ENCODE measurements at regions not wholly inside any gene's neighbourhood (a gene's known extent, or its start where the extent isn't known, plus 50 kb on each side); places are given as distances from the start of the nearest gene placed in this dataset.
"Not testable (repeated sequence)": the region's sequence is repeated elsewhere in the genome, so short reads cannot be mapped to it uniquely, and the experiment has no call there.

DNA sequence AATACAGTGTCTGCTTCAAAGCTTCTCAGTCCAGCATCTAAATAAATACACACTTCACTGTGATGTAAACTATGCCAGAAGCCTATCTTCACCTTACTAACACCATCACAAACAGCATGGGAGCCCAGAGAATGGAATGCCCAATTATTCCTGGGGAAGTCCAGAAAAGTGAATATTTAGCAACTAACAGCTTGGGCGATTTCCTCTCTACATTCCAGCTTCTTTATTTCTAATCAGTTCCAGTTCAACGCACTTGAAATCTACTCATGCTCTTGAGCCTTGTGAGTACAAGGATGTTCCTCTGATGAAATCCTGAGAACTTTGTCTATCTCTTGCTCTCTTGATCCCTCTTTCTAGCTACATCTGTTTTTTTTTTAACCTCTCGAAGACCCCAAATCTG, 100.4 kb upstream of the C9orf72 start:
- no peak for DNase-seq (ENCODE audit: low read depth)

DNA sequence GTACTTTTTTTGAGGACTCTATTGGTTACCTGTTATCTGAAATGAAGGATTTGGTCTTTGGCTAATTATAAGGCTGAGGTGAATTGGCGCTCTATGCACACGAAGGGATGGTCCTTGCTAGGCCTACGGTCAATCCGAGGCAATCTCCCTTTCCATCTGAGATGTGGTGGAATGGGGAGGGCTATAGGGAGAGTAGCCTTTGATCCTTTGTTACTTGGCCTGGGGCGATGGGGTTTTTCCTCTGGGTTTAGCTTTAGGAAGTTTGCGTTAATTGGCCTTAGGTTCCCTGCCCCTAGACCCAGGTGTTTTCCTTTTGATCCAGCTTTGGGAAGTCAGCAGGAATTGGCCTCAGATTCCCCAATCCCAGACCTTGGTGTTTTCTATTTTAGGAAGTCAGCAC, 102.1 kb upstream of the C9orf72 start:
- DNase-seq (ENCODE audit: low read depth): no peak

DNA sequence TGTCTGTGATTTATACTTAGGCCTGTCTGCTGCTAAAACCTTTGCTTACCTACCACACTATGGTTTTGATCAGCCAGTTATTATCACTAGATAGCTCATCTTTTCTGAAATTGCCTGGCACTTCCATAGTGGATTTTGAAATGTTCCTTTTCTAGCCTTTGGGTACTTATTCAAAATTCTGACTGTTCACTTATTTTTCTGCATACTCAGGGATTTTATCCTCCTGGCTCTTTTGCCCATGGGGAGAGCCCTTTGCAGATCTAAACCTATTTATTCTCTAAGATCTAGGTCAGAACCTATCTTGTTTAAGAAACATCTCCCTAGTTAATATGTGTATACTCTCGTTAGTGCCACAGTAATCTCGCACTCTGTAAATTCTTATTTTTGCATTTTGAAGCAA, 103.5 kb upstream of the C9orf72 start:
- no peak for DNase-seq (ENCODE audit: low read depth)

DNA sequence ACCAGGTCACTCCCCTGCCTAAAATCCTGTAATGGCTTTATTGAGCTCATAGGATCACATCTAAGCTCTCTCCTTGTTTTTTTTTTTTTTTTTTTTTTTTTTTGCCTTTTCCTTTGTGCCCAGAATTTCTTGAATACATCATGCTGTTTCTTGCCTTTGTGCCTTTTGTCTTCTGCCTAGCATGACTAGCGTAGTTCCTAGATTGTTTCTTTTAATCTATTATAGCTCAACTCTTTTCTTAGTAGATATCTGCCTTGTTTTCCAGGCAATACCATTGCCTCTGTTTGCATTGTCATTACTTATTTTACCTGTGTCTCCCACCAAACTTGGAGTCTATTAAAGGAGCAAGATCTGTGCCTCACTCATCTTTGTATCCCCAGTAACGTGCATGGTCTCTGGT, 106.1 kb upstream of the C9orf72 start:
- no peak for DNase-seq (ENCODE audit: low read depth)

DNA sequence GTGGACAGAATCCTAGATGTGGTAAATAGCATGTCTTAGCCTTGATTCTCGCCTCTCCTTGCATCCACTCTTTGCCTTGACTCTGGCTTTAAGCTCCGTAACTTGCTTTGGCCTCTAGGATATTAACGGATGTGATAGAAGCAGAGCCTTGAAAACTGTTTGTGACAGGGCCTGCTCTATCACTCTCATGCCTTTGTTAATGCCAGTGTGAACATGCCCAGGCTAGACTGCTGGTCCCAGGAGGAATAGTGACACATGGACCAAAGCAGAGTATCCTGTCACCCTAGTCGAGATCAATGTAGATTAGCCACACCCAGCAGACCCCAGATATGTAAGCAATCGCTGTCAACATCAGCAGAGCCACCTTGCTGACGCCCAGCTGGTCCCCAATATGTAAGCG, 109.9 kb upstream of the C9orf72 start:
- DNase-seq (ENCODE audit: low read depth): no peak

DNA sequence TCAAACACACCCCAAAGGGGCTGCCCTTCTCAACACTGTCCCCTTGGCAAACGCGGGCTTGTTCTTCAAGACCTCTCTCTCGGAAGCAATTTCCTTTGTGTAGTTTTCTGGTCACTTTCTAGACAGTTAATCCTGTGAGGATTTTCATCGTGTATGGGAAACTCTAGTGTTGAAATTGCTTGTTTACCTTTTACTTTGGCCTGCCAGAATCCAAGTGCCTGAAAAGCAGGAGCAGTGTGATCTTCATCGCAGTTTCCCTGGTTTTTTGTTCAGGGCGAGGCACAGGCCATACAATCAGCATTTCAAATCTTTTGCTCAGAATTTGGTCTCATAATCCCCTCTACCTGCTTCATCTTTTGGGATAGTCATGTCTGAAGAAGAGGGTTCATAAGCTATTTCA, 115.7 kb upstream of the C9orf72 start:
- DNase-seq (ENCODE audit: low read depth): no peak

DNA sequence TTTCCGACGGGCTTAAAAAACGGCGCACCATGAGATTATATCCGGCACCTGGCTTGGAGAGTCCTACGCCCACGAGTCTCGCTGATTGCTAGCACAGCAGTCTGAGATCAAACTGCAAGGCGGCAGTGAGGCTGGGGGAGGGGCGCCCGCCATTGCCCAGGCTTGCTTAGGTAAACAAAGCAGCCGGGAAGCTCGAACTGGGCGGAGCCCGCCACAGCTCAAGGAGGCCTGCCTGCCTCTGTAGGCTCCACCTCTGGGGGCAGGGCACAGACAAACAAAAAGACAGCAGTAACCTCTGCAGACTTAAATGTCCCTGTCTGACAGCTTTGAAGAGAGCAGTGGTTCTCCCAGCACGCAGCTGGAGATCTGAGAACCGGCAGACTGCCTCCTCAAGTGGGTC, 117.5 kb upstream of the C9orf72 start:
- not testable (repeated sequence) for DNase-seq (ENCODE audit: low read depth)

DNA sequence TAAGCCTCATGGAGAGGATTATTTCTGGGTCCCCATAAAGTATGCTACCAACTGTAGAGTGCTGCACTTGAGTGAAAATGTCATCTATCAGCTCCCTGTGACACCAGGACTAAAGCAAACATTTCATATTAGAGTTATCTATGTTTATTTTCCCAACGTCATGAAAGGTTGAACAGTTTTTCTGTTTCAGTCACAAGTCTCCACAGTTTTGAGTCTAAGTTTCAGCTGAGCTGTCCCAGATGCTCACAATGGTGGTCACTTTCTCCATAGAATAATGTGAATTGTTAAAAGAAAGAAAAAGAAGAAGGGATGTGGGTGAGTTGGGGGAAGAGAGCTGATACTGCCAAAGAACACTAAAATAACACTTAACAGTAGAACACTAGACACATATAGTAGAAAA, 126.3 kb upstream of the C9orf72 start:
- DNase-seq (ENCODE audit: low read depth): no peak

DNA sequence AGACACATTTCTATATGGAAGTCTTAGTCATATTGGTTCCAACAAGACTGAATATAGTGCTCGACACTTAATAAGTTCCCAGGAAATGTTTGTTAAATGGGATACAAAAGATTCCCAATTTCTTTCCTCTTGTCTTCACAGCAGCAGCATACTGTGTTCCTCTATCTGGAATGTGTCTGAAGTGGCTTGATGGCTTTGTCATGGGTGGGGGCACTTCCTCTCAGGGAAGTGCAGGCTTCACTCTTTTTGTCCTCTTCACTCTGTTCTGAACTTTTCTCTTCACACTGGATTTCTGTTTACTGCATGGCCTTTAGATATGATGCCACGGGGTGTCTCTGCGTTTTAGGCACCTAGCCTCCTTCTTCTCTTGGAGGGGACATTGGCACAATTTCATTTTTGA, 127.7 kb upstream of the C9orf72 start:
- no peak for DNase-seq (ENCODE audit: low read depth)

DNA sequence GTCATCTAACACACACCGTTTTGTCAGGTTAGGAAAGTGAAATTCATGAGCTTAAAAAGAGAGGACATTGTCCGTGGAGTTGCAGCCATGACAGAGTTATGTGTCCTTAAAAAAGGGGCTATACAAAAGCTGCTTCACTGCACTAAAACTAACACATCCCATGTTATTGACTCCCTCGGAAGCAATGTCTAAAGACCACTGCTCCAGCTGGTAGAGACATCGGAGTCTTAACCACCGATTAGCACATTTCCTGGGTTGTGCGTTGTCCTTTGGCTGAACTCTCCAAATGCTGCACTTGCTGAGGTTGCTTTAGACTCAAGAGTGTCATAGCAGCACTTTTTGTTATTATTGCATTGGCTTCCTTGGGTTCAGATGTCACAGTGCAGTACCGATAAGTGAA, 128.3 kb upstream of the C9orf72 start:
- no peak for DNase-seq (ENCODE audit: low read depth)

DNA sequence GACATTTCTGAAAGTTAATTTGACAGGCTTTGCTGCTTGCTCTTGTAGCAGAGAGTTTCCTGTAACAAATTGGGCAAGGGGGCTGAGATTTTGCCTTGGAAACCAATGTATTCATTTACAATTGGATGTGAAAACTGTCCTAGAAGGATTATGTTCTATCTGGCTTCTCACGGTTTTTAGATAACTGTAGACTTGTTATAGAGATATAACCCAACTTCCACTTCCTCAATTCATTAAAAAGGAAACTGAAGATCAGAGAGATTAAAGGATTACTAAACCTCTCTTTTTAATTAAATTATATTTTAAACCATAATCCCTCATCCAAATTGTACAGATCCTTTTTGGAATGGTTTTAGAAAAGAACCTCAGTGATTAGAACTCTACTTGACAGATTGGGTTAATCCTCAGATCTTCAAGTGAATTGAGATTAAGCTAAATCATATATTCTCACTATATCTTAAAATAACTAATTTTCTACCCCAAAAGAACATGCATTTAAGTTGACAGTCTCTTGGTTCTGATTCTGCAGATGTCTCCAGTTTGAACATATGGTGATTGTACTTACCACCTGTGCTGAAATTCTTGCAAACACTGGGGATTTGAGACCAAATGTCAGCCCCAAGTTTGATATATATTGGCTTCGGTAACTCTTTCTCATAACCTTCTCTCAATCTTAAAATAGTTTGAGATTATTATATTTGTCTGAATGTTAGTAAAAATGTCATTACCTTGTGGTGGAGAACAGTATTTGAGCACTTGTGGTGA, 130.1 kb upstream of the C9orf72 start:
- no peak for DNase-seq (ENCODE audit: low read depth)

DNA sequence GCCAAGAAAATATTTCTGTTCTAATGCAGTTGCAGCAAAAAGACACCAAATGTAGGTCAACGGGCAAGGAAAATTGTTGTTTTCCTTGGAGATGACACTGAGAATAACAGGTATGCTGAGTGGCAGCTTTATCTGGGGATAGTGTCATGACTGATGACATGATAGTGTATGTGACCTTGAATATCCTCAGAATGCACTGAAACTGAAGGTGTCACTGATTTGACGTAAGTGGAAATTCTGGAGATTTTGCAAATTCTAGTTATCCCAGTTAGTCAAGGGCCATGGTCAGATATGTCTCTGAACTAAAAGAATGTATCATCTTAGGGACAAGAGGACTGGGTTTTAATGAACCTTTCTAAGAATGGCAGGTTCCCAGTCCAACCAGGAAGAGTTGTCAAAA, 138.0 kb upstream of the C9orf72 start:
- DNase-seq (ENCODE audit: low read depth): no peak

DNA sequence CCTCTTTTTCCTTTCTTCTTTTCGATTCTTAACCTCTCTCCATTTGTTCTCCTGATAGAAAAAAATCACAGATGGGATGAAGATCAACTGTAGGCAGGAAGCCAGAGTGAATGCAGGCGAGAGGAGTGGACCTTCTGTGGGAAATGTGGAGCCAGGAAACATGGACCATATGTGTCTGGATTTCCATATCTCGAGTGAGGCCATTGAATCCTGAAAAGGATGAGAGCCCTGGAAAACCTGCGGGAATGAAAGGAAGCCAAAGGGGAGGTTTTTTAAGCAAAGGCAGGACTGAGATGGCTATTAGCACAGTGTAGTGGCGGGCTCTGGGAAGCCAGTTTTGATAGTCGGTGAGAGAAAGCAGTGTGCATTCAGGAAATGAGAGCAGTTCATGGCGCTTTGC, 139.5 kb upstream of the C9orf72 start:
- DNase-seq (ENCODE audit: low read depth): no peak

DNA sequence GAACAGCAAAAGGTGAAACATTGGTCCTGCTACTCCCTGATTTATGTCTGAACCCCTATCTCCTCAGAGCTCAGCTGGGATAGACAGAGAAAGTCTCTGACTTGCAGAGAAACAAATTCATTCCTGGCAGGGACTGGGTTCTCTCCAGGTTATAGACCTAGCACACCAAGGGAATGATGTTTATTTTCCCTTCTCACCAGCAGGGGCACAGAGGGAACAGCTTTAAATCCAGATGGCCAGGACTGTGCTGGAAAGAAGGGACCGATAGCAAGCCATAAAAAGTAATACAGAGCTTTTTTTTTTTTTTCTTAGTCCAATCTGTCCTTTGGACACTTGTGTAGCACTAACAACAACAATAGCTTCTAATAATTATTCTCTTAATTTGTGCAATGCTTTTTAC, 141.1 kb upstream of the C9orf72 start:
- DNase-seq (ENCODE audit: low read depth): no peak

DNA sequence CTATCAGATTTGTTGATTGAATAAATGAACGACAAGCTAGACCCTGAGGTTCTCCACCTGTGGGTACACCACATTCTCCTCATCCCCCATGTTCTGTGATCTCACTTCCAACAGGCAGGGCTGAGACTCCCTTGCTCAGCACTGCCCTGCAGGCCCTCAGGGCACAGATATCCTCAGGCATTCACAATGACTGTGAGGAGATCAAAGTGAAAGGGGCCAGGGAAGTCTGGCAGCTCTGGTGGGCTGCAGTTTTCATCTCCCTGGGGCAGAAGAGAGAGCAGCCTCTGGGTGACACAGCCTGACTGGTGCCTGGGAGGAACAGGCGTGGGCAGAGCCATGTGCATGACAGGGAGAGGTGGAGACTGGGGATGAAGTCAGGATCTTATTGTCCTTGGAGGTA, 142.4 kb upstream of the C9orf72 start:
- DNase-seq (ENCODE audit: low read depth): no peak

DNA sequence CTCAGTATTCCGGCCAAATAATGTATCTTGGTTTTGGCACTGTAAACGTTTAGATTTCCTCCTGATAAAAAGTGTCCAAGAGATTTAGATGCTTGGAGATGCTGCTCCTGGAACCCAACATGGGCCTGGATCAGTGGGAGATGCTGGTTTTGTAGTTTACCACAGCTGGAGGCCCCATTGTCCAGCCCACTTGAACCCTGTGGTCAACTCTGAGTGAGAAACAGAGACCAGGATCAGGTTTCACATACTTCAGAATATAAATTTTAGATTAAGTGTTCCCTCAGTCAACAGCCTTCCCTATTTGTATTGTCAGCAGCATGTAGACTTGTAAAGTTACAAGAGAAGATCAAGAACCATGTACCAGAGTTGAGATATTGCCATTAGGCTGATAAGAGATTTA, 144.7 kb upstream of the C9orf72 start:
- no peak for DNase-seq (ENCODE audit: low read depth)

DNA sequence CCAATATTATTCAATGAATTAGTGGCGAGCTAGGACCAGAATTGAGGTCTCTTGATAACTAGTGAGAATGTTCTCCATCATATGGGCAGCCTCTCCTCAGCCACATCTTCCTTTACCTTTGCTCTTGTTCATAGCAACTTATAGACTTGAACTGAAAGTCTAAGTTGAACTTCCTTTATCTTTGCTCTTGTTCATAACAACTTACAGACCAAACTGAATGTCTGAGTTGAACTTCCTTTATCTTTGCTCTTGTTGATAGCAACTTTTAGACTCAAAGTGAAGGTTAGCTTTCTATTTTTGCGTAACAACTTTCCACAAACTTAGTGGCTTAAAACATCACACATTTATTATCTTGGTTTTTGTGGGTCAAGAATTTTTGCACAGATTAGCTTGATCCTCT, 146.4 kb upstream of the C9orf72 start:
- DNase-seq (ENCODE audit: low read depth): no peak

DNA sequence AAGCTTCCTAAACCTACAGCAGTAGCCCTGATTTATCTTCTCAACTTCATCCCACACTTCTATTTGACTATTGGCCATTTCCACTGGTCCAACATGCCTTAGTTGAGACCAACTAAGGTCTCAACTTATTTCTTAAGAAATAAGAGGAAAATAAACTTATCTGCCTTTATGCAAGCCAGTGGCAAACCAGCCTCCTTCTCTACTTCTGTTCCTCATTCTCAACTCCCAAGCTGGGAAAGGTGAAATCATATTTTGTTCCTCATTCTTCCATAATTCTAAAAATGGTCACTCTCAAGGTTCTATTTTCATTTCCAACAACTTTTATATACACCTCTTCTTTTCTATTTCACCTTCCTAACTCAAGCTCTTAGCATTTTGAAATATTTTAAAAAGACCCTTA, 149.6 kb upstream of the C9orf72 start:
- no peak for DNase-seq (ENCODE audit: low read depth)

DNA sequence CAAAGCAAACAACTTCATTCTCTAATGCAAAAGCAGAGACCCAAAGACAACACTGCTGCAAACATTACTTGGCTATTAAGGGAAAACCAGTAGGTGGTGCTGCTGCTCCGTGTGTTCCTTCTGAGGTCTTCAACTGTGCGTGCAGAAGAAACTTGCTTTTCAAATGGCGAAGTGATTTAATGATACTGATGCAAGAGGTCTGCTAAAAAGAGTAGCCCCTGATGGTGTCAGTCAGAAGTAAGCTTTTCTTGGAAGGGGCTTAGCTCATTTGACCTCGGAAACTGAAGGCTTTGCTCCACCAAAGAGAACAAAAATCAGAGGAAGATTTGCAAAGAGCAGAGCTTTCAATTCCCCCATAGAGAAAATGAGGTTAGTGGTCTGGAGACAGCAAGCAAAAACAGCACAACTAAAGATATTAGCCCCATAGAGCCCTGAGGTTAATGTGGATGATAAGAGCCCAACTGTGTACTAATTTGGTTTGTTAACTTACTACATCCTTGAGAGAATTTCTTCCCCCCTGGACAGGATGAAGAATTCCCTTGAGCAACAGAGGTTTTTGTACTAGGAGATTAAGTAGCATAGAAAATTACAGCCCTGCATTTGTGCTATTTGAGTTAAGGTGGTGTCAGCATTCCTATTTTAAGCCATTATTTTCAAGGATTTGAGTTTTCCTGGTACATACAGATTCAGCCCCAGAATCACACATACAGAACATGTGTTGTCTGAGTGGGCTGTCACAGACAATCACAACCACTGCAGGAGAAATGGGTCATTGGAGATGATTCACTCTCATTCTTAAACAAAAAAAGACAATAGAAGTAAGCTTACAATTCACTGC, 153.2 kb upstream of the C9orf72 start:
- peak; percentile 41 for DNase-seq (ENCODE audit: low read depth)

DNA sequence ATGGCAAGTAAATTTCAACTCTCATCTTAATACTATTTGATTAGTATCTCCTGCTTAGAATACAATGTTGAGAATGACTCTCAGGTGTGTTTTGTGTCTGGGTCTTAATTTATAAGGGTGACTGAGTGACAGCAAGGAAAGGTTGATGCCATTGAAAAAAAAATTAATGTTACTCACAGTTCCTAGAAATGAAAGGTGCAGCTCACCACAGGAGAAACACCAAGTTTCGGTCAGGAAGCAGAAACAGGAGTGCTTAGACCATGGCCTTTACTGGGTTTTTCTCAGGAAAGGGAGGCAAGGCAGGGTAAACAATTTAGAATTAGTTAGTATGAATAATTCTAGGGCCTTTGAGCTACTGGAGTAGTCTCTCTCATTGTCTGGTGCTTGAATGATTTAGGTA, 159.2 kb upstream of the C9orf72 start:
- DNase-seq (ENCODE audit: low read depth): no peak

DNA sequence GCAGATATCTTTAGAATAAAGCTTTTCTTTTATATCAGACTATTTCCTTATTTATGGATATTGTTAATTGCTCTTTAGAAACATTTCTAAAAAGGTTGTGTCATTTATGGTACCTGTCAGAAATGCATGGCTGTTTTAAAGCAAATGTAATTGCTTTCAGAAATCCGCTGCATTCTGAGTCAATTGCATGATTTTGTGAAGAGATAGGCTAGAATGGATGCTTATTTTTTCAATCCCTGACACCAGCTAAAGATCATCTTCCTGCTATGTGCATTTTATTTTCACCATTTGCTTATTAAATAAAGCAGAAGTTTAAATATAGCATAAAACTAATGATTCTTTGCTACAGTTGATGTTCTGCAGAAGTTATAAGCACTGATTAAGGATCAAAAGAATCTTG, 170.2 kb upstream of the C9orf72 start:
- no peak for DNase-seq (ENCODE audit: low read depth)

DNA sequence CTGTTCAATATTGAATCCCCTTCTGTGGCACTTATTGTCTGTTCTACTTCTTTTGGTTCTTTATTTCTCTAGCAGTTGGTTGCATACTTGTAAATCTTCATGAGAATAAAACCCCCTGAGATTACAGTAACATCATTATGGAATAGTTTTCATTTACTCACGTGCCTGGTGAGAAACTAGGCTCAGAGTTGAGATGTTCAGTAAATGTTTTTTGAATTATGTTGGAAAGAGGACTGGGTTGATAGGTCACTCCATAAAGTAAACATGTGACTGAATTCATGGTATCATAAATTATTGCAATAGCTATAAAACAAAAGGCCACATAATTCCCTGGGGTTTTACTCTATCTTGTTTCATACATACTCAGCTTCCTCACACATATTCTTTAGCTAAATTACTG, 174.2 kb upstream of the C9orf72 start:
- DNase-seq (ENCODE audit: low read depth): no peak

DNA sequence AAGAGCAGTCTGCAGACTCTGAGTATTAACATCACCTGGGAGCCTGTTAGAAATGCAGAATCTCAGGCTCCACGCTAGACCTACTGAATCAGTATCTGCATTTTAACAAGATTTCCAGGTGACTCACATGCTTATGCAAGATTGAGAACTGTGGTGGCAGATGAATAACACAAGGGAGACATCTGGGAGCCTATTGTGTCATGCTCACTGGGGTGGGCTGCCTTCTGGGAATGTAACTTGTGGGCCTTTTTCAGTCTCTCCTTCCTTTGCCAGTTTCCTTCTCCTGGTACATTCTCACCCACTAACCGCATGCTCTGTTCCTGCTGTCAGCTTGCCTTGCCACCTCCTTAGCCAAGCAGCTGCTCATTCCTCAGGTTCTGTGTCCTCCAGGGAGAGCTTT, 176.6 kb upstream of the C9orf72 start:
- no peak for DNase-seq (ENCODE audit: low read depth)

DNA sequence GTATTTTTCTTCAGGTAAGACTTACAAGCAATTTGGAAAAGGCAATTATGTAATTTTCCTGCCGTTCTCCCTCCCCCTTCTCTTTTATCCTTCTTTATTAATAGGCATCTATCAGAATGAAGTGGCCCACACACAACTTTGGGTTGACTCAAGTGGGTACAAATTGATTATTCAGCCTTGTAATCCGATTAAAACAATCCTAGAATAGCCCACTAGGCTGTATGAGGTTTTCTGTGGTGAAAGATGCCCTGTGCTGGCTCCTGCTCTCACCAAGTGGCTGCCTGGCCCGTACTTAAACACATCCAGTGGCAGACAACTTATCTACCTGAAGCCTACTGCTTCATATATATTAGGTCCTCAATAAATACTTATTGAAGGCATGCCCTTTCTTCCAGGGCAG, 177.3 kb upstream of the C9orf72 start:
- no peak for DNase-seq (ENCODE audit: low read depth)

Measured in stromal cell of bone marrow (primary cell).